Gastrocnemius medialis (tissue), 4 donors: ENCODE measurements at regions not wholly inside any gene's neighbourhood (a gene's known extent, or its start where the extent isn't known, plus 50 kb on each side); places are given as distances from the start of the nearest gene placed in this dataset.

ENCODE experiments used
- CTCF ChIP-seq, 5 experiments: fragments of 450-650 bp in 3 of 5; fragments of 200-600 bp in 2 of 5; sonication (generic) in 2 of 5; IDR thresholded peaks in 4 of 5; conservative IDR thresholded peaks in 1 of 5; 1 replicate in 4 of 5; 2 replicates in 1 of 5; pipeline ENCODE4 v1.5.1; 2016 to 2019; ENCODE audit warnings: antibody characterized with exemption in 5 of 5, mild to moderate bottlenecking in 3 of 5, moderate library complexity in 3 of 5
- POLR2A ChIP-seq, 2 donors: fragments of 450-650 bp; IDR thresholded peaks; one replicate each; pipeline ENCODE4 v1.6.1; 2017; ENCODE audit warnings: antibody characterized with exemption in 2 of 2, mild to moderate bottlenecking in 2 of 2, moderate library complexity in 2 of 2

DNA sequence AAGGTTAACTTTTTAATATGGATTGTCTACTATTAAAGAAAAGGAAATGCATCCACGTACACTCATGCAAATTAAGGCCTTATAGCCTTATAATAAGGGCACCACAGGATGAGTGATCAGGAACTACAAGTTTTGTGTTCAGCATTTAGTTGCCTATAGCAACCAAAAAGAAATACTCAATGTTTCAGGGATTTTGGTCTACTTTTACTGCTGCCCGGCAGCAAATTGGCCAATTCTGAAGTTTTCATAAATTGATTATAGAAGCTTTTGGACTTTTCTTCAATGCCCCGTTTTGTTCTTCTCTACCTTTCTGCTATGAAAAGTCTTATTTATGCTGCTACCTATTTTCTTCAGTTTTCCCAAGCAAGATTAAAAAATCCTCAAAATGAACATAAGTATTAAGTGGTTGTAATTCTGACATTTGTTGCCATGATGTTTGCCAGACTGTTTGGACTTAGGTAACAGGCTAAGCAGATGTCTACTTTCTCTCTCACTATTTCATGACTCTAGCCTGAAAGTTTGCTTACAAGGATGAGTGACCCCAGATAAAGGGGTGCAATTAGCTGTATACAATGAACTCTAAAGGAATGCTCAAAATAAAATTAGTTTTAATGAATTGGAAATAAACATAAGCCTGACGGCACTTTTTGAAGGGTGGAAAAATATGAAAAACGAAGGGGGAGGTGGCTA is 391.5 kb upstream of the DAB2 start:
- TF ChIP-seq POLR2A (IDR thresholded peaks at IDR 0.05) (no peak), CTCF (IDR thresholded peaks at IDR 0.05 in 4 of 5, conservative IDR thresholded peaks at IDR 0.05 in 1 of 5) (no peak)
